HCT116 (cell line): ENCODE measurements at regions not wholly inside any gene's neighbourhood (a gene's known extent, or its start where the extent isn't known, plus 50 kb on each side); places are given as distances from the start of the nearest gene placed in this dataset.

Source experiments
- ATAC-seq: fragments of 200-7000 bp; cut with Tn5 transposase; 2 replicates; pipeline ENCODE4 v1.9.1; 2020; ENCODE audit warnings: mild to moderate bottlenecking, moderate library complexity
- BruUV-seq: library from RNA; stranded (reverse); fragments of 400-500 nt; replicated peaks from 2 replicates; lab custom pipeline; 2021; lab: Mats Ljungman, UMichigan
- CTCF ChIA-PET: fragments of 300-600 bp; sonication (Branson Sonifier 250); formaldehyde crosslinking; loops from one replicate; lab custom pipeline; 2021; ENCODE audit warnings: antibody characterized with exemption; lab: Charles Lee
- POLR2A ChIA-PET: fragments of 300-600, 350-600 bp; sonication (Branson Sonifier 250); formaldehyde crosslinking; loops from one replicate; lab custom pipeline; 2021; ENCODE audit warnings: antibody characterized with exemption; lab: Charles Lee
- RAD21 ChIA-PET, 2 experiments: fragments of 300-600 bp; sonication (Branson Sonifier 250); formaldehyde crosslinking; loops; one replicate each; lab custom pipeline; 2023; ENCODE audit warnings: low total read pairs in 2 of 2; ENCODE audit not compliant: uncharacterized antibody in 2 of 2, unreplicated experiment in 2 of 2, low non-redundant PET in 1 of 2; lab: Charles Lee
- DNase-seq: peaks from one replicate; pipeline ENCODE4 v3.0.0-alpha.2; 2010; ENCODE audit warnings: low read depth, low spot score
- H2AFZ ChIP-seq: fragments of 200-600 bp; shearing (Covaris generic), sonication (generic); 2 replicates; pipeline ENCODE4 v1.6.1; 2017; ENCODE audit warnings: low read depth, mixed run types, mixed read lengths, antibody characterized with exemption, low read length; ENCODE audit not compliant: poor library complexity, severe bottlenecking
- H3K27ac ChIP-seq: 2 replicates; pipeline ENCODE4 v1.5.1; 2012; ENCODE audit warnings: low read depth, low read length
- H3K27me3 ChIP-seq: fragments of 200-600 bp; sonication (generic); 2 replicates; pipeline ENCODE4 v1.6.1; 2016; ENCODE audit warnings: mixed run types, low read length, mixed read lengths; ENCODE audit not compliant: insufficient read depth
- H3K36me3 ChIP-seq, 2 experiments: fragments of 200-500 bp in 1 of 2; fragments of 200-600 bp in 1 of 2; sonication (Bioruptor generic) in 1 of 2; sonication (generic) in 1 of 2; 2 replicates each; pipeline versions ENCODE4 v1.5.1 to v1.6.1; 2014 to 2016; ENCODE audit warnings: low read length in 2 of 2, inconsistent platforms in 1 of 2, mixed read lengths in 1 of 2, mixed run types in 1 of 2; ENCODE audit not compliant: insufficient read depth in 2 of 2, control insufficient read depth in 1 of 2
- H3K4me1 ChIP-seq, 2 experiments: fragments of 200-600 bp in 1 of 2; sonication (generic) in 1 of 2; 2 replicates each; pipeline versions ENCODE4 v1.5.1 to v1.6.1; 2012 to 2017; ENCODE audit warnings: low read length in 2 of 2, inconsistent platforms in 1 of 2, mild to moderate bottlenecking in 1 of 2, mixed read lengths in 1 of 2, mixed run types in 1 of 2, moderate library complexity in 1 of 2; ENCODE audit not compliant: insufficient read depth in 2 of 2, control insufficient read depth in 1 of 2
- H3K4me2 ChIP-seq: fragments of 200-600 bp; sonication (generic); 2 replicates; pipeline ENCODE4 v1.6.1; 2017; ENCODE audit warnings: mixed run types, low read length, mixed read lengths
- H3K4me3 ChIP-seq, 2 experiments: fragments of 200-600 bp in 1 of 2; sonication (generic) in 1 of 2; replicated peaks in 1 of 2; 2 replicates each; pipeline ENCODE4 v1.5.1; 2011 to 2016; ENCODE audit warnings: low read length in 2 of 2, control low read depth in 1 of 2, low read depth in 1 of 2, mild to moderate bottlenecking in 1 of 2, mixed read lengths in 1 of 2, mixed run types in 1 of 2
- H3K79me2 ChIP-seq: fragments of 200-600 bp; sonication (generic); 2 replicates; pipeline ENCODE4 v1.6.1; 2017; ENCODE audit warnings: mild to moderate bottlenecking, mixed run types, low read length, moderate library complexity, mixed read lengths; ENCODE audit not compliant: insufficient read depth
- H3K9ac ChIP-seq: fragments of 200-600 bp; sonication (generic); 2 replicates; pipeline ENCODE4 v1.6.1; 2016; ENCODE audit warnings: low read length, mixed read lengths
- H3K9me2 ChIP-seq: fragments of 200-600 bp; sonication (generic), shearing (Covaris generic); 2 replicates; pipeline ENCODE4 v1.6.1; 2017; ENCODE audit warnings: mixed run types, mild to moderate bottlenecking, moderate library complexity; ENCODE audit not compliant: insufficient read depth
- H3K9me3 ChIP-seq, 2 experiments: fragments of 200-500 bp in 1 of 2; fragments of 200-600 bp in 1 of 2; sonication (Bioruptor generic) in 1 of 2; sonication (generic) in 1 of 2; 2 replicates each; pipeline ENCODE4 v1.6.1; 2014 to 2017; ENCODE audit warnings: low read length in 2 of 2, mixed read lengths in 2 of 2, inconsistent platforms in 1 of 2, low read depth in 1 of 2, mild to moderate bottlenecking in 1 of 2, mixed run types in 1 of 2, moderate library complexity in 1 of 2; ENCODE audit not compliant: control insufficient read depth in 1 of 2, insufficient read depth in 1 of 2
- H4K20me1 ChIP-seq: fragments of 200-600 bp; sonication (generic), shearing (Covaris generic); 2 replicates; pipeline ENCODE4 v1.6.1; 2017; ENCODE audit warnings: mixed run types, mild to moderate bottlenecking, moderate library complexity; ENCODE audit not compliant: insufficient read depth
- CBX3 ChIP-seq: IDR thresholded peaks from 2 replicates; pipeline ENCODE4 v1.6.1; 2012; ENCODE audit warnings: low read depth
- CEBPB ChIP-seq: IDR thresholded peaks from 2 replicates; pipeline ENCODE4 v1.6.1; 2012; ENCODE audit warnings: low read depth
- ELF1 ChIP-seq: IDR thresholded peaks from 2 replicates; pipeline ENCODE4 v1.6.1; 2012; ENCODE audit warnings: low read depth, borderline replicate concordance
- EZH2phosphoT487 ChIP-seq: fragments of 200-600 bp; IDR thresholded peaks from 2 replicates; pipeline ENCODE4 v1.6.1; 2018; ENCODE audit warnings: antibody characterized with exemption, borderline replicate concordance
- POLR2A ChIP-seq: IDR thresholded peaks from 2 replicates; pipeline ENCODE4 v1.7.0; 2011; ENCODE audit warnings: borderline replicate concordance; ENCODE audit not compliant: insufficient read depth, insufficient read length; ENCODE audit errors: extremely low read depth
- POLR2AphosphoS5 ChIP-seq: IDR thresholded peaks from 2 replicates; pipeline ENCODE4 v1.6.1; 2011; ENCODE audit warnings: mild to moderate bottlenecking, low read depth, low read length, moderate library complexity
- RAD21 ChIP-seq: IDR thresholded peaks from 2 replicates; pipeline ENCODE4 v1.6.1; 2012; ENCODE audit warnings: low read depth, mild to moderate bottlenecking
- SIN3A ChIP-seq: IDR thresholded peaks from 2 replicates; pipeline ENCODE4 v1.6.1; 2012; ENCODE audit warnings: low read depth
- SRF ChIP-seq: IDR thresholded peaks from 2 replicates; pipeline ENCODE4 v1.6.1; 2012; ENCODE audit warnings: low read depth
- TCF7L2 ChIP-seq: IDR thresholded peaks from 2 replicates; pipeline ENCODE4 v1.7.0; 2011; ENCODE audit warnings: borderline replicate concordance, inconsistent platforms; ENCODE audit not compliant: insufficient read depth, insufficient read length; ENCODE audit errors: extremely low read depth
- ZFX ChIP-seq: fragments of 450-650 bp; IDR thresholded peaks from 2 replicates; pipeline ENCODE4 v1.6.1; 2017
- ZNF274 ChIP-seq: fragments of 200-500 bp; sonication (Bioruptor generic); IDR thresholded peaks from 2 replicates; pipeline ENCODE4 v1.6.1; 2014; ENCODE audit warnings: mild to moderate bottlenecking, low read depth, low read length, inconsistent platforms
- intact Hi-C: fragments of 100-400 bp; cut with micrococcal nuclease; formaldehyde crosslinking; loops from 2 replicates; pipeline ENCODE4 v1.10.0; 2022
- TF ChIP-seq, protein P1 (sequence below): IDR thresholded peaks from 2 replicates; pipeline ENCODE4 v1.6.1; 2012; ENCODE audit warnings: low read depth
- TF ChIP-seq, protein P2 (sequence below), 3 experiments: fragments of 200-600 bp in 1 of 3; sonication (generic) in 1 of 3; IDR thresholded peaks in 2 of 3; conservative IDR thresholded peaks in 1 of 3; 2 replicates each; pipeline ENCODE4 v1.5.1; 2012 to 2017; ENCODE audit warnings: low read depth in 2 of 3, low read length in 2 of 3, antibody characterized with exemption in 1 of 3, borderline replicate concordance in 1 of 3, control low read depth in 1 of 3, mild to moderate bottlenecking in 1 of 3, mixed read lengths in 1 of 3, mixed run types in 1 of 3, moderate library complexity in 1 of 3; ENCODE audit not compliant: insufficient read depth in 1 of 3
- TF ChIP-seq, protein P3 (sequence below): IDR thresholded peaks from 2 replicates; pipeline ENCODE4 v1.6.1; 2012

DNA sequence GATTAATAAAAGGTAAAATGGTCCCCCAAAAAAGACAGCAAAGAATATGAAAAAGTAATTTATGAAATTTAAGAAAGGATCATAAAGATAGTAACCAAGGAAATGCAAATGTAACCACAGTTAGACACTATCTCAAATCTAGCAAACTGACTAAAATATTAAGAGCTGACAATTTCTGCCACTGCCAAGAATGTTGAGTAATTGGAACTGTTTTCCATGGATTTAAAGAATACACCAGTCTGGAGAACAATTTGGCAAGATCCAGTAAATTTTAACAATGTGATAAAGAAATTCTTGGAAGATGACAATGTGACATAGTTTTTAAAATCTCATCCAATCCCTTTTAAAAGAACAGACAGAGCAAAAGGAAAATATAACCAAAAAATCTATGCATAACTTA, 798.0 kb upstream of the MGAT4C start:
- no peak for DNase-seq
- TF ChIP-seq CBX3 (no peak), ZFX (no peak), CEBPB (no peak), TCF7L2 (no peak), SIN3A (no peak), RAD21 (no peak), EZH2phosphoT487 (no peak), POLR2A (no peak), POLR2AphosphoS5 (no peak), ZNF274 (no peak), ELF1 (no peak), SRF (no peak)
- TF ChIP-seq, protein P1, sequence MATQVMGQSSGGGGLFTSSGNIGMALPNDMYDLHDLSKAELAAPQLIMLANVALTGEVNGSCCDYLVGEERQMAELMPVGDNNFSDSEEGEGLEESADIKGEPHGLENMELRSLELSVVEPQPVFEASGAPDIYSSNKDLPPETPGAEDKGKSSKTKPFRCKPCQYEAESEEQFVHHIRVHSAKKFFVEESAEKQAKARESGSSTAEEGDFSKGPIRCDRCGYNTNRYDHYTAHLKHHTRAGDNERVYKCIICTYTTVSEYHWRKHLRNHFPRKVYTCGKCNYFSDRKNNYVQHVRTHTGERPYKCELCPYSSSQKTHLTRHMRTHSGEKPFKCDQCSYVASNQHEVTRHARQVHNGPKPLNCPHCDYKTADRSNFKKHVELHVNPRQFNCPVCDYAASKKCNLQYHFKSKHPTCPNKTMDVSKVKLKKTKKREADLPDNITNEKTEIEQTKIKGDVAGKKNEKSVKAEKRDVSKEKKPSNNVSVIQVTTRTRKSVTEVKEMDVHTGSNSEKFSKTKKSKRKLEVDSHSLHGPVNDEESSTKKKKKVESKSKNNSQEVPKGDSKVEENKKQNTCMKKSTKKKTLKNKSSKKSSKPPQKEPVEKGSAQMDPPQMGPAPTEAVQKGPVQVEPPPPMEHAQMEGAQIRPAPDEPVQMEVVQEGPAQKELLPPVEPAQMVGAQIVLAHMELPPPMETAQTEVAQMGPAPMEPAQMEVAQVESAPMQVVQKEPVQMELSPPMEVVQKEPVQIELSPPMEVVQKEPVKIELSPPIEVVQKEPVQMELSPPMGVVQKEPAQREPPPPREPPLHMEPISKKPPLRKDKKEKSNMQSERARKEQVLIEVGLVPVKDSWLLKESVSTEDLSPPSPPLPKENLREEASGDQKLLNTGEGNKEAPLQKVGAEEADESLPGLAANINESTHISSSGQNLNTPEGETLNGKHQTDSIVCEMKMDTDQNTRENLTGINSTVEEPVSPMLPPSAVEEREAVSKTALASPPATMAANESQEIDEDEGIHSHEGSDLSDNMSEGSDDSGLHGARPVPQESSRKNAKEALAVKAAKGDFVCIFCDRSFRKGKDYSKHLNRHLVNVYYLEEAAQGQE = no peak
- TF ChIP-seq, protein P2, sequence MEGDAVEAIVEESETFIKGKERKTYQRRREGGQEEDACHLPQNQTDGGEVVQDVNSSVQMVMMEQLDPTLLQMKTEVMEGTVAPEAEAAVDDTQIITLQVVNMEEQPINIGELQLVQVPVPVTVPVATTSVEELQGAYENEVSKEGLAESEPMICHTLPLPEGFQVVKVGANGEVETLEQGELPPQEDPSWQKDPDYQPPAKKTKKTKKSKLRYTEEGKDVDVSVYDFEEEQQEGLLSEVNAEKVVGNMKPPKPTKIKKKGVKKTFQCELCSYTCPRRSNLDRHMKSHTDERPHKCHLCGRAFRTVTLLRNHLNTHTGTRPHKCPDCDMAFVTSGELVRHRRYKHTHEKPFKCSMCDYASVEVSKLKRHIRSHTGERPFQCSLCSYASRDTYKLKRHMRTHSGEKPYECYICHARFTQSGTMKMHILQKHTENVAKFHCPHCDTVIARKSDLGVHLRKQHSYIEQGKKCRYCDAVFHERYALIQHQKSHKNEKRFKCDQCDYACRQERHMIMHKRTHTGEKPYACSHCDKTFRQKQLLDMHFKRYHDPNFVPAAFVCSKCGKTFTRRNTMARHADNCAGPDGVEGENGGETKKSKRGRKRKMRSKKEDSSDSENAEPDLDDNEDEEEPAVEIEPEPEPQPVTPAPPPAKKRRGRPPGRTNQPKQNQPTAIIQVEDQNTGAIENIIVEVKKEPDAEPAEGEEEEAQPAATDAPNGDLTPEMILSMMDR (IDR thresholded peaks at IDR 0.05 in 2 of 3, conservative IDR thresholded peaks at IDR 0.05 in 1 of 3; ENCODE audit: borderline replicate concordance in 1 of 3, insufficient read depth in 1 of 3, low read depth in 2 of 3, low read length in 2 of 3) = no peak
- TF ChIP-seq, protein P3, sequence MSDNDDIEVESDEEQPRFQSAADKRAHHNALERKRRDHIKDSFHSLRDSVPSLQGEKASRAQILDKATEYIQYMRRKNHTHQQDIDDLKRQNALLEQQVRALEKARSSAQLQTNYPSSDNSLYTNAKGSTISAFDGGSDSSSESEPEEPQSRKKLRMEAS = no peak
- Histone ChIP-seq H3K27ac (no peak overlapping the region), H3K9me3 (no peaks in the 10 kb centered on the region), H3K4me1 (no peaks in the 10 kb centered on the region), H3K9ac (no peak overlapping the region), H3K79me2 (no peaks in the 10 kb centered on the region), H2AFZ (no peak overlapping the region), H3K9me2 (no peaks in the 10 kb centered on the region), H3K4me3 (no peak overlapping the region), H3K4me2 (no peak overlapping the region), H3K27me3 (no peaks in the 10 kb centered on the region), H4K20me1 (no peaks in the 10 kb centered on the region), H3K36me3 (no peaks in the 10 kb centered on the region)
- RAD21 ChIA-PET = no interaction called here
- POLR2A ChIA-PET = no interaction called here
- CTCF ChIA-PET = no interaction called here
- intact Hi-C loops = no loop called here
- BruUV-seq = no TSS peak
- no peak for ATAC-seq
